Smooth muscle cell (in vitro differentiated cells): ENCODE measurements at regions not wholly inside any gene's neighbourhood (a gene's known extent, or its start where the extent isn't known, plus 50 kb on each side); places are given as distances from the start of the nearest gene placed in this dataset. TPM values are rescaled to one million over a fixed set of nuclear protein-coding genes. Genes with fewer than 3 reads are reported as not detected.
"Not testable (repeated sequence)": the region's sequence is repeated elsewhere in the genome, so short reads cannot be mapped to it uniquely, and the experiment has no call there.

ENCODE experiments used
- DNase-seq: peaks from one replicate; lab custom pipeline; 2025; ENCODE audit not compliant: unreplicated experiment; lab: John Stamatoyannopoulos, UW
- H2AFZ ChIP-seq: fragments of 200-600 bp; sonication (generic); 2 replicates; pipeline ENCODE4 v1.6.0; 2016; ENCODE audit warnings: antibody characterized with exemption, low read depth, mild to moderate bottlenecking
- H3F3A ChIP-seq: fragments of 200-600 bp; sonication (generic); 2 replicates; pipeline ENCODE4 v1.6.0; 2017; ENCODE audit warnings: antibody characterized with exemption, low read depth
- H3K27ac ChIP-seq: fragments of 200-600 bp; sonication (generic); 2 replicates; pipeline ENCODE4 v1.5.1; 2016; ENCODE audit warnings: low read depth, mild to moderate bottlenecking
- H3K27me3 ChIP-seq: fragments of 200-600 bp; sonication (generic); 2 replicates; pipeline ENCODE4 v1.6.1; 2016; ENCODE audit warnings: low read depth, mild to moderate bottlenecking
- H3K36me3 ChIP-seq: fragments of 200-600 bp; sonication (generic); 2 replicates; pipeline ENCODE4 v1.5.1; 2016; ENCODE audit warnings: low read depth
- H3K4me1 ChIP-seq: fragments of 200-600 bp; sonication (generic); 2 replicates; pipeline ENCODE4 v1.5.1; 2016; ENCODE audit warnings: low read depth
- H3K4me2 ChIP-seq: fragments of 200-600 bp; sonication (generic); 2 replicates; pipeline ENCODE4 v1.6.0; 2016; ENCODE audit warnings: mild to moderate bottlenecking
- H3K4me3 ChIP-seq: fragments of 200-600 bp; sonication (generic); 2 replicates; pipeline ENCODE4 v1.5.1; 2016; ENCODE audit warnings: mild to moderate bottlenecking
- H3K79me2 ChIP-seq: fragments of 200-600 bp; sonication (generic); 2 replicates; pipeline ENCODE4 v1.6.0; 2016; ENCODE audit warnings: low read depth, mild to moderate bottlenecking
- H3K9ac ChIP-seq: fragments of 200-600 bp; sonication (generic); 2 replicates; pipeline ENCODE4 v1.6.0; 2016; ENCODE audit warnings: low read depth
- H3K9me3 ChIP-seq: fragments of 200-600 bp; sonication (generic); replicated peaks from 2 replicates; pipeline ENCODE4 v1.5.1; 2016; ENCODE audit warnings: low read depth
- H4K20me1 ChIP-seq: fragments of 200-600 bp; sonication (generic); 2 replicates; pipeline ENCODE4 v1.6.0; 2016; ENCODE audit warnings: low read depth
- WGBS: methylation state at CpG from one replicate; pipeline ENCODE4 v1.1.7; 2016; ENCODE audit warnings: low lambda C conversion rate; 5-methylcytosine and 5-hydroxymethylcytosine counted together
- small RNA-seq: library from RNA; depleted of rRNA; stranded (forward); fragments of <200 nt; gene quantifications from one replicate; pipeline ENCODE3, GENCODE V24; 2014

GRCh38 chr7:76676890-76677289 lies 49.8 kb upstream of the POMZP3 start:
- not testable (repeated sequence) for DNase-seq, H2AFZ ChIP-seq, H3K4me1 ChIP-seq, H3K79me2 ChIP-seq, H4K20me1 ChIP-seq, H3K9me3 ChIP-seq, H3K27me3 ChIP-seq, H3K36me3 ChIP-seq, H3K27ac ChIP-seq, H3F3A ChIP-seq, H3K9ac ChIP-seq, H3K4me2 ChIP-seq, H3K4me3 ChIP-seq
- 93% methylated on average over 1 of the region's 1 CpG for WGBS

Small RNA genes lying in the stretch of these regions (small RNA-seq; reads per million reads assigned to genes)
- not detected for gene AC114737.2
